GM12878 (cell line): ENCODE measurements at regions not wholly inside any gene's neighbourhood (a gene's known extent, or its start where the extent isn't known, plus 50 kb on each side); places are given as distances from the start of the nearest gene placed in this dataset.

Experiments
- CHD1 ChIP-seq: IDR thresholded peaks from 2 replicates; pipeline ENCODE4 v1.6.1; 2012; ENCODE audit warnings: low read depth, low read length, improper control_type of control experiment
- RAD21 ChIP-seq: IDR thresholded peaks from 2 replicates; pipeline ENCODE4 v1.6.1; 2011; ENCODE audit warnings: mild to moderate bottlenecking, low read depth, low read length, moderate library complexity; ENCODE audit not compliant: insufficient read depth
- TF ChIP-seq, protein P1 (sequence below), 3 experiments: IDR thresholded peaks in 2 of 3; conservative IDR thresholded peaks in 1 of 3; 2 replicates each; pipeline ENCODE4 v1.5.1; 2011; ENCODE audit warnings: low read depth in 3 of 3, low read length in 3 of 3, mild to moderate bottlenecking in 3 of 3, control low read depth in 2 of 3, moderate library complexity in 2 of 3, inconsistent platforms in 1 of 3, mixed read lengths in 1 of 3; ENCODE audit not compliant: control insufficient read depth in 2 of 3, insufficient read depth in 1 of 3; ENCODE audit errors: extremely low read depth in 1 of 3
- TF ChIP-seq, protein P2 (sequence below): IDR thresholded peaks from 2 replicates; pipeline ENCODE4 v1.6.1; 2012; ENCODE audit warnings: low read depth, low read length, improper control_type of control experiment

DNA sequence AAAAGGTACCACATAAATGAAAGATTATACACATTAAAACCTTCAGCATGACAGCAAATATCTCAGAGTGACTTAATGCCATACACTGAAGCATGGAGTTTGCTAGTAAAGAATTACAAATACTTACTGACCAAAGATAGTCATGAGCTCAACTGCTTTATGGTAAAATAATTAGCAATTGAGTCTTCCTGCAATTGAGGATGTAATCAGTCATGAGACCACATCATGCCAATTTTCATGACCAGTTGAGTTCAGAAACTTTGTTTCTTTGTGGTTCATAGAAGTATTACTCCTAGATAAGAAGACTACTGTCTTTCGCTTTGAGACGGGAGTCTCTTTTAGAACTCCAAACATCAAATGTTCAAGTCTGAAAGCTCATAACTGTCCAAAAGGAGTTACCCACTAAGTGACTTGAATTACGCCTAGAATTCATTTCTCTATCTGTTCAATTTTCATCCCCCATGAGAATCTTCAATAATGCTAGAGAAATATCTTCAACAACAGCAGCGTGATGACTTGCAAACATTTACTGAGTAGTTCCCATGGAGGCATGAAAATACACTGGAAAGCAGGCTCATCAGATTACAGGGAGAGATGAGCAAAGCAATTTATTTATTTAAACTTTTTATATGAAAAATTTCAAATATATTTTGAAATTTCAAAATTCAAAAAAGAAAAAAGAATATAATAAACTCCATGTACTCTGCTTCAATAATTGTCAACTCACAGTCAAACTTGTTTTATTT, 120.0 kb downstream of the BTG1 start:
- TF ChIP-seq, protein P1, sequence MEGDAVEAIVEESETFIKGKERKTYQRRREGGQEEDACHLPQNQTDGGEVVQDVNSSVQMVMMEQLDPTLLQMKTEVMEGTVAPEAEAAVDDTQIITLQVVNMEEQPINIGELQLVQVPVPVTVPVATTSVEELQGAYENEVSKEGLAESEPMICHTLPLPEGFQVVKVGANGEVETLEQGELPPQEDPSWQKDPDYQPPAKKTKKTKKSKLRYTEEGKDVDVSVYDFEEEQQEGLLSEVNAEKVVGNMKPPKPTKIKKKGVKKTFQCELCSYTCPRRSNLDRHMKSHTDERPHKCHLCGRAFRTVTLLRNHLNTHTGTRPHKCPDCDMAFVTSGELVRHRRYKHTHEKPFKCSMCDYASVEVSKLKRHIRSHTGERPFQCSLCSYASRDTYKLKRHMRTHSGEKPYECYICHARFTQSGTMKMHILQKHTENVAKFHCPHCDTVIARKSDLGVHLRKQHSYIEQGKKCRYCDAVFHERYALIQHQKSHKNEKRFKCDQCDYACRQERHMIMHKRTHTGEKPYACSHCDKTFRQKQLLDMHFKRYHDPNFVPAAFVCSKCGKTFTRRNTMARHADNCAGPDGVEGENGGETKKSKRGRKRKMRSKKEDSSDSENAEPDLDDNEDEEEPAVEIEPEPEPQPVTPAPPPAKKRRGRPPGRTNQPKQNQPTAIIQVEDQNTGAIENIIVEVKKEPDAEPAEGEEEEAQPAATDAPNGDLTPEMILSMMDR (IDR thresholded peaks at IDR 0.05 in 2 of 3, conservative IDR thresholded peaks at IDR 0.05 in 1 of 3; ENCODE audit: control insufficient read depth in 2 of 3, extremely low read depth in 1 of 3, insufficient read depth in 1 of 3, low read depth in 3 of 3, low read length in 3 of 3), result no peak
- TF ChIP-seq CHD1 (no peak), RAD21 (no peak)
- TF ChIP-seq, protein P2, sequence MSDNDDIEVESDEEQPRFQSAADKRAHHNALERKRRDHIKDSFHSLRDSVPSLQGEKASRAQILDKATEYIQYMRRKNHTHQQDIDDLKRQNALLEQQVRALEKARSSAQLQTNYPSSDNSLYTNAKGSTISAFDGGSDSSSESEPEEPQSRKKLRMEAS, result no peak
